ENCODE measurements at regions not wholly inside any gene's neighbourhood (a gene's known extent, or its start where the extent isn't known, plus 50 kb on each side); places are given as distances from the start of the nearest gene placed in this dataset.
"Not testable (repeated sequence)": the region's sequence is repeated elsewhere in the genome, so short reads cannot be mapped to it uniquely, and the experiment has no call there.

GRCh38 chrX:955168-955781 lies 257.2 kb downstream of the CRLF2 start:
- not testable (repeated sequence) for DNase-seq (ENCODE audit: low read depth, low spot score)

DNA sequence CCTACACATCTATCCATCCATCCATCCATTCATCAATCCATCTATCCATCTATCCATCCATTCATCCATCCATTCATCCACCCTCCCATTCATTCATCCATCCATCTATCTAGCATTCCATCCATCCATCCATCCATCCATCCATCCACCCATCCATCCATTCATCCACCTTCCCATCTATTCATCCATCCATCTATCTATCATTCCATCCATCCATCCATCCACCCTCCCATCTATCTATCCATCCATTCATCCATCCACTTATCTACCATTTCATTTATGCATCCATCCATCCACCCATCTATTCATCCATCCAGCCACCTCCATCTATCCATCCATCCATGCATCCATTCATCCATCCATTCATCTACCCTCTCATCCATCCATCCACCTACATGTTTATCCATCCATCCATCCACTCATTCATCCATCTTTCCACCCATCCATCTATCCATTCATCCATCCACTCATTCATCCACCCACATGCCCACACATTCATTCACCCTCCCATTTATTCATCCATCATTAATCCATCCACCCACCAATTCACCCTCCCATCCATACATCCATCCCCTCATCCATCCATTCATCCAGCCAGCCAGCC lies 258.5 kb downstream of the CRLF2 start:
- DNase-seq (ENCODE audit: low read depth, low spot score): no peak

- no peak for DNase-seq (ENCODE audit: low read depth, low spot score)
Measured at GRCh38 chrX:952816-953215, 259.6 kb downstream of the CRLF2 start.

GRCh38 chrX:947262-947661 lies 265.2 kb downstream of the CRLF2 start:
- not testable (repeated sequence) for DNase-seq (ENCODE audit: low read depth, low spot score)

DNA sequence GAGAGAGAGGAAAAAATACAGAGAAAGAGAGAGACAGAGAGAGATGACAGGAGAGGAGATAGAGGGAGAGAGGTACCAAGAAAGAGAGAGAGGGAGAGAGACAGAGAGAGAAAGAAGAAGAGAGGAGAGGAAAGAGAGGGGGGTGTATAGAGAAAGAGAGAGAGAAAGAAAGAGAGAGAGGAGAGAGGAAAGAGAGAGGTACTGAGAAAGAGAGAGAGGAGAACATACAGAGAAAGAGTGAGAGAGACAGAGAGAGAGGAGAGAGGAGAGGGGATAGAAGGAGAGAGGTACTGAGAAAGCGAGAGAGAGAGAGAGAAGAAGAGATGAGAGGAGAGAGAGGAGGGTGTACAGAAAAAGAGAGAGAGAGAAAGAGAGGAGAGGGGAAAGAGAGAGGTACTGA lies 269.4 kb downstream of the CRLF2 start:
- DNase-seq (ENCODE audit: low read depth, low spot score): no peak

GRCh38 chrX:940691-941090 lies 271.8 kb downstream of the CRLF2 start:
- DNase-seq (ENCODE audit: low read depth, low spot score): no peak

GRCh38 chrX:936979-937769 lies 275.3 kb downstream of the CRLF2 start:
- no peak for DNase-seq (ENCODE audit: low read depth, low spot score)

DNA sequence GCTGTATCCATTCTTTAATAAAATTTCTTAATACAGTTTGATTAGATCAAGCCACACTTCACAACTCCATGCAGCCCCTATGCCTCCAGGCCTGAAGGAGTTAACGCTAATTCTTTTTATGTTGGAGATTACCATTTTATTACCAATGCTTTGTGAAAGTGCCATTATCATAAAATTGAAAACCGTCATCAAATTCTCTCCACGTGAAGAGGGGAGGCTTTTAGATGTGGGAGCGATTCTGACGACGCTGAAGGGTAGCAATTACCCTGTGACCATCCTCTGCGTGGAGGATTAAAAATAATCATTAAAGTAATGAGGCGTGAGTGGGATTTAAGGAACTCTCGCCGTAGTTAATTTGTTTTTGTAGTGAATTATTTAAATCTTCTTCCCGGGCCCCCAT lies 278.8 kb downstream of the CRLF2 start:
- DNase-seq (ENCODE audit: low read depth, low spot score): no peak

DNA sequence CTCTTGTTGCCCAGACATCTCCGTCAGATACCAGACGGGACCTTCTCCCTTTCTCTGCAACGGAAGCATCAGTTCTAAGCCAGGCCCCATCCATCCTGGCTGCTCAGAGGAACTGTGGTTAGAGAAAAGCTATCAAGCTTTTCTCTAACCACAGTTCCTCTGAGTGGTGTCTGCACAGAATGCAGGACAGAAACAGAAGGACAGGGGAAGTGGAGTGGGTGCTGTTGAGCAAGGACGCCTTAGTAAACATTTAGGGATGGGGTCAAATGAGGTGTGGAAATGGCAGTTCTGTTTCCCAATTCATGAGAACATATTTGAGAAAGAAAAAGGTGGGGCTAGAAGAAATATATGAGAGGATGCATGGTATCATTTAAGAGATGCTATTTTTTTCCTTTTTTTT lies 283.8 kb downstream of the CRLF2 start:
- DNase-seq (ENCODE audit: low read depth, low spot score): no peak

GRCh38 chrX:926991-927390 lies 285.5 kb downstream of the CRLF2 start:
- no peak for DNase-seq (ENCODE audit: low read depth, low spot score)

DNA sequence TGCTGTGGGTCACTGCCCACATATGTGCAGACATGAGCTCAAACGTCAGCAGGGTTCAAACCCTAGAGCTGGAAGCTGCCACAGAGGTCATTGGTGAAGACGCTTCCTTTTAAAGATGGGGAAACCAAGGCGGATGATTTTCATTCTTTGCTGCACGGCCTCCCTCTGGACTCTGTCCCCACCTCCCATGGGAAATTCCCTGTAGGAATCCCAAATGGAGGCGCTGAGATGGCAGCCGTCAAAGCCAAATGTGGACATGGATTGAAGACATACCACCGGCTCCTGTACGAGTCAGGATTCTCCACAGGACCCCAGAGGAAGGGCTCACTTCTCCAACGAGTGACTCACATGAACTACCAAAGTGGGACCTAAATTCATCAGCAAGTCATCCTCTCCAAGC lies 286.4 kb downstream of the CRLF2 start:
- DNase-seq (ENCODE audit: low read depth, low spot score): no peak

- DNase-seq (ENCODE audit: low read depth, low spot score): no peak
Measured at GRCh38 chrX:925652-926061, 286.8 kb downstream of the CRLF2 start.

- no peak for DNase-seq (ENCODE audit: low read depth, low spot score)
Measured at GRCh38 chrX:925094-925493, 287.4 kb downstream of the CRLF2 start.

DNA sequence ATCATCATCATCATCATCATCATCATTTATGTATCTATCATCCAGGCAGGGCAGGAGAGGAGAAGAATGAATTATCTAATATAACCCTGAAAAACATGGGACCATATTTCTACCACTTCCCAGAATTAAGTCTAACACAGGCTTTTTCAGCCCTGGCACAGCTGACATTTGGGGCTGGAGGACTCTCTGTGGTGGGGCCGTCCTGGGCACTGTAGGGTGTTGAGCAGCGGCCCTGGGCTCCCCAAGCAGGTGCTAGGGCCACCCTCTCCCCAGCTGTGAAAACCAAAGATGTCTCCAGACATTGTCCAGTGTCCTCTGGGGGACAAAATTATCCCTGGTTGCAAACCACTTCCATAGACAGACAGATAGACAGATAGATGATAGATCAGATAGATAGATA lies 288.4 kb downstream of the CRLF2 start:
- DNase-seq (ENCODE audit: low read depth, low spot score): no peak

DNA sequence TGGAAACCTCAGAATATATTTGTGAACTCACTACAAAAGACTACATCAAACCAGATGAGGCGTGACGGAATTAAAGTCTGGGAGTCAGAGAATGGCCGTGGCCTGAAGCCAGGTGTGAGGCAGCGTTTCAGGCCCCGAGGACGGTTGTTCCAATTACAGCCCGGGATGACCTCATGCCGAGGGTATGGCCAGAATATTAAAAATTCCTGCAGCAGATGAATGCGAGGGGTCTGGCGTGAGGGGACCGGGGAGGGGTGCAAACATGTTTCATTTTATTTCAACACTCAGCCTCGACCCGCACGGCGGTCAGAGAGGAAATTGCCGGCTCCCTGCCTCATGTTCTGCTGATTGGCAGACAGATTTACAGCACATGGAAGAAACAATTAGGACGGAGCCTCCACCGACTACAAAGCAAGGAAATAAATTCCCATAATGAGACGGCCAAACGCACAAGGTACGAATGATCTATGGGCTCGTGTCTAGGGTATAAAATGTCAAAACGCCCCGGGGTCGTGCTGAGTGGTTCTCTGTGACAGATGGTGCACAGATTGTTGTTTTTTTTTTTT lies 289.7 kb downstream of the SHOX start:
- no peak for DNase-seq (ENCODE audit: low read depth, low spot score)

DNA sequence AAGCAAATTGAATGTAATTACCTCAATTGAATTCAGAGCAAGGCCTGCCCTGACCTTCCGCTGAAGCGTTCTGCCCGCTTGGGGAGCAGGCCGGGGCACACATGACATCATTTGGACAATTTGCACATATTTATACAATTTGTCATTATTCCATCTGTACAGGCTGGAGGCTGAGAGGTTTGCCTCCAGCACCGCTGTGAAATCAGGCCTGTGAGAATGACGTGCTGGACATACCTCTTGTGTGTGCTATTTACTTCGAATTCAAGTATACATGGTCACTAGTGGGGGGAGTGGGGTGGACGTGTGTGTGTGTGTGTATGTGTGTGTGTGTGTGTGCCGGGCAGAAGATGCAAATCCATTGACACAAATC lies 285.6 kb downstream of the SHOX start:
- no peak for DNase-seq (ENCODE audit: low read depth, low spot score)

- DNase-seq (ENCODE audit: low read depth, low spot score): no peak
Measured at GRCh38 chrX:915427-916229, 285.0 kb downstream of the SHOX start.

DNA sequence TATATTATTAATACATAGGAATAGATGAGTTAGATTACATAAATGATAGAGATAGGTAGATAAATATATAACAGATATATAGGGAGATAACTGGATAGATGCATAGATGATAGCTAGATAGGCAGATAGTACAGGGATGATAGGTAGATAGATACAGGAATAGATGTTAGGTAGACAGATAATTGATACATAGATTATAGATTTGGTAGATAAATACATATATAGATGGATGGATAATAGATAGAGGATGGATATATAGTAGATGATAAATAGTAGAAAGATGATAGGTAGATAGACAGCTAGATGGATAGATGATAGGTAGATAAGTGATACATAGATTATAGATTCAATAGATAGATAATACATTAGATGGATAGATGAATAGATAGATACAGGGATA lies 283.6 kb downstream of the SHOX start:
- no peak for DNase-seq (ENCODE audit: low read depth, low spot score)

- no peak for DNase-seq (ENCODE audit: low read depth, low spot score)
Measured at GRCh38 chrX:912677-913076, 282.1 kb downstream of the SHOX start.

- not testable (repeated sequence) for DNase-seq (ENCODE audit: low read depth, low spot score)
Measured at GRCh38 chrX:909068-909467, 278.5 kb downstream of the SHOX start.

GRCh38 chrX:906586-906985 lies 276.0 kb downstream of the SHOX start:
- DNase-seq (ENCODE audit: low read depth, low spot score): no peak
